Tibial nerve (tissue), 3 donors: ENCODE measurements at regions not wholly inside any gene's neighbourhood (a gene's known extent, or its start where the extent isn't known, plus 50 kb on each side); places are given as distances from the start of the nearest gene placed in this dataset.

Source experiments
- POLR2A ChIP-seq, 2 donors: fragments of 450-650 bp; IDR thresholded peaks; one replicate each; pipeline ENCODE4 v1.6.1; 2017; ENCODE audit warnings: antibody characterized with exemption in 2 of 2, mild to moderate bottlenecking in 2 of 2, moderate library complexity in 2 of 2
- TF ChIP-seq, protein P1 (sequence below), 5 experiments: fragments of 200-600 bp in 3 of 5; fragments of 450-650 bp in 2 of 5; sonication (generic) in 3 of 5; IDR thresholded peaks; one replicate each; pipeline ENCODE4 v1.5.1; 2016 to 2019; ENCODE audit warnings: antibody characterized with exemption in 5 of 5, mild to moderate bottlenecking in 3 of 5, moderate library complexity in 2 of 5

DNA sequence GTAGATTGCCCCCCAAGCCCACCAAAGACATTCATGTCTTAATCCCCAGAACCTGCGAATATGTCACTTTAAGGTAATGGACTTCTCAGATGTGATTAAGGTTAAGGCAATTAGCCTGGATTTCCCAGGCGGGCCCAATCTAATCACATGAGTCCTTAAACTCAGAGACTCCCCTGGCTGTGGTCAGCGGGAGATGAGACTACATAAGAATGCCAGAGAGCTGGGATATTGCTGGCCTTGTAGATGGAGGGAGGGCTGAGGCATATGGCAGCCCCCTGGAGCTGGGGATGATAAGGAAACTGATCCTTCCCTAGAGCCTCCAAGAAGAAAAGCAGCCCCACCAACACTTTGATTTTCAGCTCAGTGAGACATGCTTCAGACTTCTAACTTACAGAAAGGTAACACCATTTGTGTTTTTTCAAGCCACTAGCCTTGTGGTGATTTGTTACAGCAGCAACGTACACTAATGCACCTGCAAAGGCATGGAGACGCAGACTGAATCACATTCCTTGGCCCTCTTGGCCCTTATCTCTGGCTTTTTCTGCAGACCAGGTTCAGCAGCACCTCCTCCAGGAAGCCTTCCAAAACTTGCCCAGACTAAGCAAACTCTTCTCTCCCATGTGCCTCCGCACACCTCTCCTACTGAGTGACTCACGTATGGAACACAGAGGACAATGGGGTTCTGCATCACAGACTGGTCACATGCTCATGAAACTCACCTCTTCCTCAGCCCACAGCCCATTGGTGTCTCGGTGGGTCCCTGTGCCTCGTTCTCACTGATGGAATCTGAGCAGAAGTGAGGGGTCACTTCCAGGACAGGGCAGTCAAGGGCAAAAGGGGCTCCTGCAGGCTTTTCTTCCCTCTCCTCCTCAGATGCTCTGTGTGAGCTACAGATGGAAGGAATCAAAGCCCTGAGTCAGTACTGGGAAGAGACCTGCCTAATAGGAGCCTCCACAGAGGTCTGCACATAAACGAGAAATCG, 86.3 kb upstream of the HMGXB4 start:
- TF ChIP-seq, protein P1, sequence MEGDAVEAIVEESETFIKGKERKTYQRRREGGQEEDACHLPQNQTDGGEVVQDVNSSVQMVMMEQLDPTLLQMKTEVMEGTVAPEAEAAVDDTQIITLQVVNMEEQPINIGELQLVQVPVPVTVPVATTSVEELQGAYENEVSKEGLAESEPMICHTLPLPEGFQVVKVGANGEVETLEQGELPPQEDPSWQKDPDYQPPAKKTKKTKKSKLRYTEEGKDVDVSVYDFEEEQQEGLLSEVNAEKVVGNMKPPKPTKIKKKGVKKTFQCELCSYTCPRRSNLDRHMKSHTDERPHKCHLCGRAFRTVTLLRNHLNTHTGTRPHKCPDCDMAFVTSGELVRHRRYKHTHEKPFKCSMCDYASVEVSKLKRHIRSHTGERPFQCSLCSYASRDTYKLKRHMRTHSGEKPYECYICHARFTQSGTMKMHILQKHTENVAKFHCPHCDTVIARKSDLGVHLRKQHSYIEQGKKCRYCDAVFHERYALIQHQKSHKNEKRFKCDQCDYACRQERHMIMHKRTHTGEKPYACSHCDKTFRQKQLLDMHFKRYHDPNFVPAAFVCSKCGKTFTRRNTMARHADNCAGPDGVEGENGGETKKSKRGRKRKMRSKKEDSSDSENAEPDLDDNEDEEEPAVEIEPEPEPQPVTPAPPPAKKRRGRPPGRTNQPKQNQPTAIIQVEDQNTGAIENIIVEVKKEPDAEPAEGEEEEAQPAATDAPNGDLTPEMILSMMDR (IDR thresholded peaks at IDR 0.05): no peak
- TF ChIP-seq POLR2A (IDR thresholded peaks at IDR 0.05): no peak
